ENCODE measurements at regions not wholly inside any gene's neighbourhood (a gene's known extent, or its start where the extent isn't known, plus 50 kb on each side); places are given as distances from the start of the nearest gene placed in this dataset.

- no peak for DNase-seq
Observed at GRCh38 chr1:73635021-73635420, 563.0 kb downstream of the LRRIQ3 start.

- no peak for DNase-seq
Observed at GRCh38 chr1:73627723-73628122, 570.3 kb downstream of the LRRIQ3 start.

- no peak for DNase-seq
Observed at GRCh38 chr1:73626326-73626725, 571.6 kb downstream of the LRRIQ3 start.

- DNase-seq, result peak; percentile 95
Observed at GRCh38 chr1:73623946-73624345, 574.0 kb downstream of the LRRIQ3 start.

- no peak for DNase-seq
Observed at GRCh38 chr1:73617145-73617544, 580.8 kb downstream of the LRRIQ3 start.

GRCh38 chr1:73611681-73612080, 586.3 kb downstream of the LRRIQ3 start:
- DNase-seq, result no peak

GRCh38 chr1:73604739-73605138, 593.2 kb downstream of the LRRIQ3 start:
- DNase-seq, result no peak

GRCh38 chr1:73604211-73604610, 593.8 kb downstream of the LRRIQ3 start:
- no peak for DNase-seq

GRCh38 chr1:73593804-73594203, 604.2 kb downstream of the LRRIQ3 start:
- no peak for DNase-seq

- peak; percentile 91 for DNase-seq
Observed at GRCh38 chr1:73593364-73593763, 604.6 kb downstream of the LRRIQ3 start.

- DNase-seq, result no peak
Observed at GRCh38 chr1:73587080-73587479, 610.9 kb downstream of the LRRIQ3 start.

GRCh38 chr1:73577206-73577605, 620.8 kb downstream of the LRRIQ3 start:
- no peak for DNase-seq

- no peak for DNase-seq
Observed at GRCh38 chr1:73576083-73576482, 621.9 kb downstream of the LRRIQ3 start.

GRCh38 chr1:73564294-73564693, 633.7 kb downstream of the LRRIQ3 start:
- no peak for DNase-seq

- DNase-seq, result no peak
Observed at GRCh38 chr1:73556270-73556669, 641.7 kb downstream of the LRRIQ3 start.

GRCh38 chr1:73537400-73537799, 660.6 kb downstream of the LRRIQ3 start:
- DNase-seq, result no peak

GRCh38 chr1:73517603-73518191, 680.3 kb downstream of the LRRIQ3 start:
- no peak for DNase-seq

GRCh38 chr1:73516451-73516850, 681.5 kb downstream of the LRRIQ3 start:
- DNase-seq, result no peak

- DNase-seq, result no peak
Observed at GRCh38 chr1:73511038-73511437, 686.9 kb downstream of the LRRIQ3 start.

GRCh38 chr1:73500154-73500553, 697.8 kb downstream of the LRRIQ3 start:
- no peak for DNase-seq

GRCh38 chr1:73499671-73500070, 698.3 kb downstream of the LRRIQ3 start:
- DNase-seq, result no peak

- DNase-seq, result no peak
Observed at GRCh38 chr1:73491621-73492020, 706.4 kb downstream of the LRRIQ3 start.

- DNase-seq, result peak; percentile 12
Observed at GRCh38 chr1:73475316-73475870, 722.6 kb downstream of the LRRIQ3 start.

- no peak for DNase-seq
Observed at GRCh38 chr1:73472810-73473209, 725.2 kb downstream of the LRRIQ3 start.

- no peak for DNase-seq
Observed at GRCh38 chr1:73467731-73468130, 730.2 kb downstream of the LRRIQ3 start.

Measured in DMS79 treated with DMSO at 0.1 percent for 48 hours (cell line).